ENCODE measurements at regions not wholly inside any gene's neighbourhood (a gene's known extent, or its start where the extent isn't known, plus 50 kb on each side); places are given as distances from the start of the nearest gene placed in this dataset.

DNA sequence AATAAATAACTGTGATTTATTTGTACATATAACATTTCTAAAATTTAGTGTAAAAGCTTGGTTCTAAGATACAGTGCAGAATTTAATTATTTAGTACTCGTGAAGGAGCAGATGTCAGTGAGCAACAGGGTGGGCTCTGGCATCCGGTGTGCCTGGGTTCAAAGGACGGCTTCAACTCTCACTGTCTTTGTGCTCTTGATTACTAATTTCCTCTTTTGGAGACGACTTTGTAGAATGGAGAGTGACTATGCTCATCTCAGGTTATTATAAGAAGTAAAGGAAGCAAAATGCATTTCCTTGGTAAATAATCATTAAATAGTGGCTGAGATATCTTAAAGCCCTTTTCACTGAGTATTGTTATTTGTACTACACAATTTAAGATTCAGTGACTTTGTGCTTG lies 271.7 kb downstream of the ASXL3 start:
- no peak overlapping the region for H3K4me3 ChIP-seq
- TF ChIP-seq, protein P1, sequence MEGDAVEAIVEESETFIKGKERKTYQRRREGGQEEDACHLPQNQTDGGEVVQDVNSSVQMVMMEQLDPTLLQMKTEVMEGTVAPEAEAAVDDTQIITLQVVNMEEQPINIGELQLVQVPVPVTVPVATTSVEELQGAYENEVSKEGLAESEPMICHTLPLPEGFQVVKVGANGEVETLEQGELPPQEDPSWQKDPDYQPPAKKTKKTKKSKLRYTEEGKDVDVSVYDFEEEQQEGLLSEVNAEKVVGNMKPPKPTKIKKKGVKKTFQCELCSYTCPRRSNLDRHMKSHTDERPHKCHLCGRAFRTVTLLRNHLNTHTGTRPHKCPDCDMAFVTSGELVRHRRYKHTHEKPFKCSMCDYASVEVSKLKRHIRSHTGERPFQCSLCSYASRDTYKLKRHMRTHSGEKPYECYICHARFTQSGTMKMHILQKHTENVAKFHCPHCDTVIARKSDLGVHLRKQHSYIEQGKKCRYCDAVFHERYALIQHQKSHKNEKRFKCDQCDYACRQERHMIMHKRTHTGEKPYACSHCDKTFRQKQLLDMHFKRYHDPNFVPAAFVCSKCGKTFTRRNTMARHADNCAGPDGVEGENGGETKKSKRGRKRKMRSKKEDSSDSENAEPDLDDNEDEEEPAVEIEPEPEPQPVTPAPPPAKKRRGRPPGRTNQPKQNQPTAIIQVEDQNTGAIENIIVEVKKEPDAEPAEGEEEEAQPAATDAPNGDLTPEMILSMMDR (IDR thresholded peaks at IDR 0.05), result no peak
- no peak for TF ChIP-seq POLR2A (IDR thresholded peaks at IDR 0.05)
- DNase-seq, result no peak
- no peaks in the 10 kb centered on the region for H3K4me1 ChIP-seq
- no peaks in the 10 kb centered on the region for H3K9me3 ChIP-seq
- H3K36me3 ChIP-seq, result no peaks in the 10 kb centered on the region
- H3K27me3 ChIP-seq, result no peaks in the 10 kb centered on the region
- H3K27ac ChIP-seq, result no peak overlapping the region

DNA sequence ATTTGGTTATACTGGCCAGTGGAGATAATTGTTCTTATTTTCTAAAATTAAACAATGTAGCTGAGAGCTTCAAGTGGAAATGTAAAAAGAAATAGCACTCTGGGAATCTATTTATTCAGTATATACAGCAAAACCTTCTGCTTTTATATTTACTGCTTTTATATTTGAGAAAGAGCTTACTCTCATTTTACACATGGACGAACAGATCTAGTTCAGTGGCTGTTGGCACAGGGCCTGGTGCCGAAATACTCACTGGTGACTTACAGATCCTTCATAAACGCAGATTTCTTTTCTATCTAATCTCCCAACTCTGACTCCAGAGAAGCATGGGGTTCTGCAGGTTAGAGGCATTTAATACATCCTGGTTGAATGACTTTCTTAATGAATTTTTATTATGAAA lies 266.2 kb downstream of the ASXL3 start:
- DNase-seq, result no peak
- Histone ChIP-seq H3K9me3 (no peaks in the 10 kb centered on the region), H3K27ac (no peak overlapping the region), H3K4me1 (peaks cover 0 to 5% (median 0%) of the 10 kb centered on the region in 4 donors), H3K4me3 (no peak overlapping the region), H3K27me3 (no peaks in the 10 kb centered on the region), H3K36me3 (no peaks in the 10 kb centered on the region)
- TF ChIP-seq POLR2A (IDR thresholded peaks at IDR 0.05), result no peak
- TF ChIP-seq, protein P1 (IDR thresholded peaks at IDR 0.05), result no peak

DNA sequence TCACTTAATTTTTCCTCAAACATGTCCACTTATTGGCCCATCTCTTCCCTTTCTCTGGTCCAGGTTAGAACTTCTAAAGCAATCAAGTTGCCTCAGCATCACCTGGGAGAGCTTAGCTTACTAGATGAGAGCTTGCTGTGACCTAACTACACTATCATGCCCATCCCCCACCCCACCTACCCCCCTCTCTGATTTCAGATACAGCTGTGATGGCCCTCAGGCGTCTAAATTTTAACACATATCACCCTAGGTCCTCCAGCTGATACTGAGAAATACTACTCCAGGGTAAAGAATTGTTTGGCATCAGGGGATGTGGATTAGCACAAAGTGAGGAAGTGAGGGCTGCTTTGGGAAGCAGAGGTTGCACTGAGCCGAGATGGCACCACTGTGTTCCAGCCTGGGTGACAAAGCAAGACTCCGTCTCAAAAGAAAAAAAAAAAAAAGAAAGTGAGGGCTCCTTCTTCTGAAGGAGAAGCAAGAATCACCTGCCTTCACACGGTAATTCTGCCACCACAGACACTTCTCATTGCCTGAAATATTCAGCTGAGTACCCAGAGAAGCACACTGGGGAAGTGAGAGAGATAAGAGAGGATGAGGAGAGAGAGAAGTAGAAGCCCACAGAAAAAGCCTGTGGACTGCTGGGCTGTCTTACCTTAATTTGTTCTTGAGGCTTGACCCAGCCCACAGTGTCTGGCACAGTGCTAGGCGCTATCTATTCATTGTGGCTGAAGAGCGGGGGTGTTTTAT lies 263.4 kb downstream of the ASXL3 start:
- DNase-seq, result no peak
- H3K27ac ChIP-seq, result no peak overlapping the region
- H3K27me3 ChIP-seq, result no peaks in the 10 kb centered on the region
- TF ChIP-seq, protein P1 (IDR thresholded peaks at IDR 0.05), result no peak
- TF ChIP-seq POLR2A (IDR thresholded peaks at IDR 0.05), result no peak
- H3K4me3 ChIP-seq, result no peak overlapping the region
- peaks cover 0 to 5% (median 0%) of the 10 kb centered on the region in 4 donors for H3K4me1 ChIP-seq
- no peaks in the 10 kb centered on the region for H3K36me3 ChIP-seq
- H3K9me3 ChIP-seq, result no peaks in the 10 kb centered on the region

DNA sequence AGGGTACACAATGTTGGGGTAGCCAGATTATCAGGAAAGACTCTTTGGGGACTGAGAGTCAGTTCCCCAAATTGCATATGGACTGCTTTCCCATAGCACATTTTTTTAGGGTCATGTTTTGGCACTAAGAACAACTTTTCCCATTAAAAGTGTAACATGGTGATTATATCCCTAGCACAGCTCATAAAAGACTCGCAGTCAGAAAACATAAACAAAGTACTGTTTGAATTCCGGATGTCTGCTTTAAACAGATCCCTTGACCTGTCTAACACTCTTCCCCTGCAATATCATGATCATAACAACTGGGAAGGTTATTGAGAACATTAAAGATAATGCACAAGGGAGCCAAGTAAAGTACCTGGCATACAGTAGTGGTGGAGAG lies 262.2 kb downstream of the ASXL3 start:
- Histone ChIP-seq H3K27me3 (no peaks in the 10 kb centered on the region), H3K4me3 (no peak overlapping the region), H3K9me3 (no peaks in the 10 kb centered on the region), H3K27ac (no peak overlapping the region), H3K4me1 (peaks cover 0 to 5% (median 0%) of the 10 kb centered on the region in 4 donors), H3K36me3 (no peaks in the 10 kb centered on the region)
- DNase-seq, result no peak
- TF ChIP-seq, protein P1 (IDR thresholded peaks at IDR 0.05), result no peak
- no peak for TF ChIP-seq POLR2A (IDR thresholded peaks at IDR 0.05)

DNA sequence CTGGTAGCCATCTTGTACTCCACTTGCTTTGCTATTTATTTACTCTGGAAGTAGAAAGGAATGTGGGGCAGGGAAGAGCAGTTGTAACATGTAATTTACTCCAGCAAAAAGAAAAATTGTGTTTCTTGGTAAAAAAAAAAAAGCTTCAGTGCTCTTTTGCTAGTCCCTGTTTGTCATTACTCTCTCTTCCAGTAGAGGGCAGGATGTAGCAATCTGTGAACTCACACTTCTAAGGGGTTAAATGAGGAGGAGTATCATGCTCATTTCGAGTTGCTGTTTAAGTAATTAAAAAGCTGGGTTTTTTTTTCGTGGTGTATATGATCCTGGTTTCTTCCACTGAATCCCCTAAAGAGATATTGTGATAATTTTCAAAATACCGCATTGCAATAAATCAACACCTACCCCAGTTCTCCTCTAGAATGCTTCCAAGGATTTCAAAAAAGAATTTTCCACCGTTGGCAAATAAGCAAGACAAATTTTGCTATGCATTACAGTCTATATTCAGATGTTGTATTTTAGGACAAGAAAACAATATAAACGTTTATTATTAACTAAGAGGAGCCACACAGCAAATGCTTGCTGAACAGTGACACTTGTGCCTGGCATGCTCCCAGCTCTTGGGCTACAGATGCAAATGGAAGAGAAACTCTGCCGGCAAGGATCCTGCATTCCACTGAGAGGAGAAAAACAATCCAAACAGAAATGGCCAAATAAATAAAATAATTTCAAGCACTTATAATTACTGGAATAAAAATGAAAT lies 261.6 kb downstream of the ASXL3 start:
- Histone ChIP-seq H3K27me3 (no peaks in the 10 kb centered on the region), H3K4me1 (peaks cover 0 to 5% (median 0%) of the 10 kb centered on the region in 4 donors), H3K36me3 (no peaks in the 10 kb centered on the region), H3K27ac (no peak overlapping the region), H3K4me3 (no peak overlapping the region), H3K9me3 (no peaks in the 10 kb centered on the region)
- no peak for DNase-seq
- TF ChIP-seq, protein P1 (IDR thresholded peaks at IDR 0.05), result peak in 4 of 6 experiments; percentile 38 to 73 (median 67)
- no peak for TF ChIP-seq POLR2A (IDR thresholded peaks at IDR 0.05)

Data from Peyer's patch (tissue), 4 donors.